GM21717 (cell line): ENCODE measurements at regions not wholly inside any gene's neighbourhood (a gene's known extent, or its start where the extent isn't known, plus 50 kb on each side); places are given as distances from the start of the nearest gene placed in this dataset.

Source experiments
- ATAC-seq: cut with Tn5 transposase; IDR thresholded peaks from one replicate; pipeline ENCODE4 v1.9.1; 2021; ENCODE audit warnings: mild to moderate bottlenecking, moderate library complexity; ENCODE audit not compliant: unreplicated experiment

- ATAC-seq = no peak
Measured at GRCh38 chr9:108182270-108182669, 673.5 kb downstream of the ACTL7B start.

GRCh38 chr9:108181441-108181840, 674.3 kb downstream of the ACTL7B start:
- ATAC-seq = no peak

GRCh38 chr9:108180541-108180940, 675.2 kb downstream of the ACTL7B start:
- no peak for ATAC-seq

- ATAC-seq = no peak
Measured at GRCh38 chr9:108178318-108178717, 677.5 kb downstream of the ACTL7B start.

- ATAC-seq = no peak
Measured at GRCh38 chr9:108168236-108168850, 678.8 kb upstream of the KLF4 start.

- no peak for ATAC-seq
Measured at GRCh38 chr9:108167136-108167900, 677.7 kb upstream of the KLF4 start.

GRCh38 chr9:108166519-108166918, 677.0 kb upstream of the KLF4 start:
- ATAC-seq = no peak

- no peak for ATAC-seq
Measured at GRCh38 chr9:108163321-108164005, 673.9 kb upstream of the KLF4 start.

GRCh38 chr9:108162664-108163063, 673.1 kb upstream of the KLF4 start:
- no peak for ATAC-seq

GRCh38 chr9:108161503-108161902, 671.9 kb upstream of the KLF4 start:
- ATAC-seq = no peak

GRCh38 chr9:108160706-108161355, 671.3 kb upstream of the KLF4 start:
- ATAC-seq = no peak

- ATAC-seq = no peak
Measured at GRCh38 chr9:108160039-108160438, 670.5 kb upstream of the KLF4 start.

GRCh38 chr9:108158236-108158995, 668.8 kb upstream of the KLF4 start:
- no peak for ATAC-seq

- no peak for ATAC-seq
Measured at GRCh38 chr9:108156270-108156998, 666.9 kb upstream of the KLF4 start.

GRCh38 chr9:108153416-108153815, 663.8 kb upstream of the KLF4 start:
- ATAC-seq = no peak

GRCh38 chr9:108150736-108151586, 661.4 kb upstream of the KLF4 start:
- no peak for ATAC-seq

- no peak for ATAC-seq
Measured at GRCh38 chr9:108149326-108149725, 659.8 kb upstream of the KLF4 start.

- no peak for ATAC-seq
Measured at GRCh38 chr9:108142504-108143201, 653.1 kb upstream of the KLF4 start.

- no peak for ATAC-seq
Measured at GRCh38 chr9:108142142-108142503, 652.6 kb upstream of the KLF4 start.
